ENCODE measurements at regions not wholly inside any gene's neighbourhood (a gene's known extent, or its start where the extent isn't known, plus 50 kb on each side); places are given as distances from the start of the nearest gene placed in this dataset.

GRCh38 chr12:19033244-19033643, 96.3 kb upstream of the PLEKHA5 start:
- intact Hi-C loops (cut with DNase I), result no loop called here
- Histone ChIP-seq H3K4me1 (no peaks in the 10 kb centered on the region), H3K4me3 (no peak overlapping the region), H3K27me3 (no peaks in the 10 kb centered on the region), H3K27ac (no peak overlapping the region), H3K9me3 (no peaks in the 10 kb centered on the region), H3K36me3 (no peaks in the 10 kb centered on the region)
- TF ChIP-seq, protein P1, sequence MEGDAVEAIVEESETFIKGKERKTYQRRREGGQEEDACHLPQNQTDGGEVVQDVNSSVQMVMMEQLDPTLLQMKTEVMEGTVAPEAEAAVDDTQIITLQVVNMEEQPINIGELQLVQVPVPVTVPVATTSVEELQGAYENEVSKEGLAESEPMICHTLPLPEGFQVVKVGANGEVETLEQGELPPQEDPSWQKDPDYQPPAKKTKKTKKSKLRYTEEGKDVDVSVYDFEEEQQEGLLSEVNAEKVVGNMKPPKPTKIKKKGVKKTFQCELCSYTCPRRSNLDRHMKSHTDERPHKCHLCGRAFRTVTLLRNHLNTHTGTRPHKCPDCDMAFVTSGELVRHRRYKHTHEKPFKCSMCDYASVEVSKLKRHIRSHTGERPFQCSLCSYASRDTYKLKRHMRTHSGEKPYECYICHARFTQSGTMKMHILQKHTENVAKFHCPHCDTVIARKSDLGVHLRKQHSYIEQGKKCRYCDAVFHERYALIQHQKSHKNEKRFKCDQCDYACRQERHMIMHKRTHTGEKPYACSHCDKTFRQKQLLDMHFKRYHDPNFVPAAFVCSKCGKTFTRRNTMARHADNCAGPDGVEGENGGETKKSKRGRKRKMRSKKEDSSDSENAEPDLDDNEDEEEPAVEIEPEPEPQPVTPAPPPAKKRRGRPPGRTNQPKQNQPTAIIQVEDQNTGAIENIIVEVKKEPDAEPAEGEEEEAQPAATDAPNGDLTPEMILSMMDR (IDR thresholded peaks at IDR 0.05), result no peak
- DNase-seq (ENCODE audit: low spot score in 2 of 2), result no peak

DNA sequence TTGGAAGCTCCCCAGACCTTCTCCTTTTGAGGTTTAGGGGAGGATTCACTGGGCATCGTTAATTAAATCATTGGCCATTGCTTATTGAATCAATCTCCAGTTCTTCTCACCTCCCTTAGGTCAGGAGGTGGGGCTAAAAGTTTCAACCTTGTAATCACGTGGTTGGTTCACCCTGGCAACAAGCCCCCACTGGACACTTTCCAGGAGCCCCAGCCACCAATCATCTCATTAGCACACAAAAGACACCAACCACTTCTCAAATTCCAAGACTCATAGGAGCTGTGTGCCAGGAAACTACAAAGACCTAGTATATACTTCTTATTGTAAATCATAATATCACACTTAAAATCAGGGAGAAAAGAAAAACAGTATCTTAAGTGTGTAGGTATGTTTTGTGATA, 94.6 kb upstream of the PLEKHA5 start:
- intact Hi-C loops (cut with DNase I), result no loop called here
- no peak for DNase-seq (ENCODE audit: low spot score in 2 of 2)
- no peaks in the 10 kb centered on the region for H3K27me3 ChIP-seq
- H3K27ac ChIP-seq, result no peak overlapping the region
- no peaks in the 10 kb centered on the region for H3K36me3 ChIP-seq
- no peak overlapping the region for H3K4me3 ChIP-seq
- TF ChIP-seq, protein P1 (IDR thresholded peaks at IDR 0.05), result no peak
- no peaks in the 10 kb centered on the region for H3K9me3 ChIP-seq
- no peaks in the 10 kb centered on the region for H3K4me1 ChIP-seq

DNA sequence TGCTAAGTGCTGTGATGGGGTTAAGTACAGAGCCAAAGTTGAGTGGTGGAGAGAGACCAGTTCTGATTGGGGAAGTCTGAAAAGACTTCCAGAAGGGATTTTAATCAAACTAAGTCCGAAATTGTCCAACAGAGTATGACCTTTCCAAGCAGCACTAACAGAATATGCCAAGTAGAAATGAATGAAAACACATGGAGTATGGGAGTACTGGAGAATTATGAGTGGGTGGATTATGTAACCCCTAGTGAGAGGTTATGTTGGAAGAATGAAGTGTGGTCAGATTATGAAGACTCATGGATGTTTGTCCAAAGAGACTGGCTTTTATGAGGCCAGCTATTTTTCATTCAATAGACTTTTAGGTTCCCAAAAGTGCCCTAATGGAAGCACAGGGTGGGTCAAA, 94.0 kb upstream of the PLEKHA5 start:
- no peak for DNase-seq (ENCODE audit: low spot score in 2 of 2)
- Histone ChIP-seq H3K36me3 (no peaks in the 10 kb centered on the region), H3K27me3 (no peaks in the 10 kb centered on the region), H3K4me3 (no peak overlapping the region), H3K9me3 (no peaks in the 10 kb centered on the region), H3K4me1 (no peaks in the 10 kb centered on the region), H3K27ac (no peak overlapping the region)
- intact Hi-C loops (cut with DNase I), result no loop called here
- TF ChIP-seq, protein P1 (IDR thresholded peaks at IDR 0.05), result no peak

DNA sequence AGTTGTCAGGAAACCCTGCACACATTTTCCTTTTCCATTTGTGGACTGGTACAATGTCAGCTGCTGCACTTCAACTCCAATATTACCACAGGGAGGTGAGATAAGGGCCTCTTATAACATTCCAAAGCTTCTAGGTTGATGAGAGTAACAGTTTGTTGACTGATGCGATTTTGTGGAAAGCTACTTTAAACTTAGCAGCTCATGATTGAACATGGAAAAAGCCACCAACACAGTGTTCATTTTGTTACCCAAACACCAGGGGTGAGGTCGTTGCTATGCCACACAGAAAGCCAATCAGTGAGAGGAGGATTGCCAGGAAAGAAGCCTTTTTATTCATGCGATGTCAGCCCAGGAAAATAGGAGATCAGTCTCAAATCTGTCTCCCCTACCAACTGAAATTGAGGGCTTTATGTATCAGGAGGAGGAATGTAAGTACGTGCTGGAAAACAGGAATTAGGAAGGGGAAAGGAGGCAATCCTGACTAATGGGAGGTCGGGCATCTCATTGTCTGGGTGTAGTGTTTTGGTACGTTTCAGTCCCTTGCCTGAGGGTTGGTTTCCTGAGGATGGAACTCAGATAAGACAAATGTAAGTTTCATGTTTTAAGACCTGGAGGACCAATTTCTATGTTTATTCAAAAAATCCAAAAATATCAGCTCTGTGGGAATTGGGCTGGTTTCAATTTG, 92.7 kb upstream of the PLEKHA5 start:
- no peaks in the 10 kb centered on the region for H3K4me1 ChIP-seq
- no peak for DNase-seq (ENCODE audit: low spot score in 2 of 2)
- intact Hi-C loops (cut with DNase I), result no loop called here
- H3K36me3 ChIP-seq, result no peaks in the 10 kb centered on the region
- H3K27ac ChIP-seq, result no peak overlapping the region
- TF ChIP-seq, protein P1 (IDR thresholded peaks at IDR 0.05), result no peak
- no peak overlapping the region for H3K4me3 ChIP-seq
- no peaks in the 10 kb centered on the region for H3K9me3 ChIP-seq
- H3K27me3 ChIP-seq, result no peaks in the 10 kb centered on the region

- DNase-seq (ENCODE audit: low spot score in 2 of 2), result no peak
- H3K4me1 ChIP-seq, result no peaks in the 10 kb centered on the region
- H3K27ac ChIP-seq, result no peak overlapping the region
- H3K9me3 ChIP-seq, result no peaks in the 10 kb centered on the region
- H3K36me3 ChIP-seq, result no peaks in the 10 kb centered on the region
- H3K27me3 ChIP-seq, result no peaks in the 10 kb centered on the region
- no peak overlapping the region for H3K4me3 ChIP-seq
- TF ChIP-seq, protein P1 (IDR thresholded peaks at IDR 0.05), result no peak
- intact Hi-C loops (cut with DNase I), result no loop called here
Measured at GRCh38 chr12:19038209-19038608, 91.3 kb upstream of the PLEKHA5 start.

- Histone ChIP-seq H3K4me1 (no peaks in the 10 kb centered on the region), H3K36me3 (no peaks in the 10 kb centered on the region), H3K27ac (no peak overlapping the region), H3K4me3 (no peak overlapping the region), H3K9me3 (no peaks in the 10 kb centered on the region), H3K27me3 (no peaks in the 10 kb centered on the region)
- DNase-seq (ENCODE audit: low spot score in 2 of 2), result no peak
- TF ChIP-seq, protein P1 (IDR thresholded peaks at IDR 0.05), result no peak
- intact Hi-C loops (cut with DNase I), result no loop called here
Measured at GRCh38 chr12:19039515-19039914, 90.0 kb upstream of the PLEKHA5 start.
